OCI-LY7 (cell line): ENCODE measurements at regions not wholly inside any gene's neighbourhood (a gene's known extent, or its start where the extent isn't known, plus 50 kb on each side); places are given as distances from the start of the nearest gene placed in this dataset.

Experiments used
- BruUV-seq: library from RNA; stranded (reverse); fragments of 400-500 nt; replicated peaks from 2 replicates; lab custom pipeline; 2021; lab: Mats Ljungman, UMichigan
- CTCF ChIA-PET: fragments of 300-600 bp; sonication (Branson Sonifier 250); formaldehyde crosslinking; loops from one replicate; lab custom pipeline; 2022; ENCODE audit warnings: antibody characterized with exemption; ENCODE audit not compliant: unreplicated experiment; lab: Charles Lee
- POLR2A ChIA-PET: fragments of 300-600 bp; sonication (Branson Sonifier 250); formaldehyde crosslinking; loops from one replicate; lab custom pipeline; 2022; ENCODE audit warnings: antibody characterized with exemption; lab: Charles Lee
- DNase-seq: peaks from one replicate; pipeline ENCODE4 v3.0.0-alpha.2; 2015; ENCODE audit warnings: low spot score
- H2AFZ ChIP-seq: fragments of 200-600 bp; sonication (generic), shearing (Covaris generic); 2 replicates; pipeline ENCODE4 v1.6.1; 2014; ENCODE audit warnings: mild to moderate bottlenecking, antibody characterized with exemption, low read length, moderate library complexity
- H3K27ac ChIP-seq: fragments of 200-600 bp; sonication (generic); 2 replicates; pipeline ENCODE4 v1.5.1; 2014; ENCODE audit warnings: mixed run types, low read depth, mild to moderate bottlenecking, moderate library complexity, low read length, inconsistent platforms; ENCODE audit not compliant: poor library complexity, severe bottlenecking
- H3K36me3 ChIP-seq: fragments of 200-600 bp; sonication (generic); 2 replicates; pipeline ENCODE4 v1.6.1; 2014; ENCODE audit warnings: mild to moderate bottlenecking, antibody characterized with exemption, low read length, moderate library complexity, mixed read lengths; ENCODE audit not compliant: insufficient read depth
- H3K4me1 ChIP-seq: fragments of 200-600 bp; sonication (generic); 2 replicates; pipeline ENCODE4 v1.5.1; 2014; ENCODE audit warnings: mild to moderate bottlenecking, low read length; ENCODE audit not compliant: insufficient read depth, poor library complexity, severe bottlenecking
- H3K4me2 ChIP-seq: fragments of 200-600 bp; sonication (generic); 2 replicates; pipeline ENCODE4 v1.6.1; 2014; ENCODE audit warnings: mild to moderate bottlenecking, low read length
- H3K4me3 ChIP-seq: fragments of 200-600 bp; sonication (generic); 2 replicates; pipeline ENCODE4 v1.5.1; 2014; ENCODE audit warnings: mild to moderate bottlenecking, low read depth, low read length; ENCODE audit not compliant: poor library complexity, severe bottlenecking
- H3K79me2 ChIP-seq: fragments of 200-600 bp; sonication (generic); 2 replicates; pipeline ENCODE4 v1.6.1; 2016; ENCODE audit warnings: low read depth, mild to moderate bottlenecking, low read length, moderate library complexity, mixed read lengths; ENCODE audit not compliant: insufficient read depth
- H3K9me2 ChIP-seq: fragments of 200-600 bp; sonication (generic); 2 replicates; pipeline ENCODE4 v1.6.1; 2016; ENCODE audit warnings: mild to moderate bottlenecking, low read length, mixed read lengths; ENCODE audit not compliant: insufficient read depth
- H3K9me3 ChIP-seq: fragments of 200-600 bp; sonication (generic); 2 replicates; pipeline ENCODE4 v1.6.1; 2014; ENCODE audit warnings: mild to moderate bottlenecking, mixed run types, low read length, mixed read lengths
- H4K20me1 ChIP-seq: fragments of 200-600 bp; sonication (generic); 2 replicates; pipeline ENCODE4 v1.6.1; 2014; ENCODE audit warnings: mild to moderate bottlenecking, antibody characterized with exemption, low read length, moderate library complexity, mixed read lengths; ENCODE audit not compliant: insufficient read depth
- CTCF ChIP-seq: fragments of 200-600 bp; sonication (generic); conservative IDR thresholded peaks from 2 replicates; pipeline ENCODE4 v1.5.1; 2014; ENCODE audit warnings: mild to moderate bottlenecking, antibody characterized with exemption, low read length, moderate library complexity, mixed read lengths
- EZH2phosphoT487 ChIP-seq: fragments of 200-600 bp; sonication (generic); IDR thresholded peaks from 2 replicates; pipeline ENCODE4 v1.6.1; 2018; ENCODE audit warnings: low read depth, borderline replicate concordance, mild to moderate bottlenecking, mixed run types, antibody characterized with exemption, low read length, moderate library complexity, mixed read lengths
- intact Hi-C: fragments of 100-400 bp; cut with micrococcal nuclease; formaldehyde crosslinking; loops from one replicate; pipeline ENCODE4 v1.10.0; 2022; ENCODE audit not compliant: unreplicated experiment

GRCh38 chr3:72328755-72329277 is 519.4 kb downstream of the SHQ1 start:
- no peaks in the 10 kb centered on the region for H3K4me1 ChIP-seq
- no peaks in the 10 kb centered on the region for H3K36me3 ChIP-seq
- no peaks in the 10 kb centered on the region for H3K9me3 ChIP-seq
- no peaks in the 10 kb centered on the region for H3K79me2 ChIP-seq
- DNase-seq, result no peak
- no peaks in the 10 kb centered on the region for H4K20me1 ChIP-seq
- BruUV-seq, result no TSS peak
- intact Hi-C loops, result no loop called here
- CTCF ChIA-PET, result no interaction called here
- H3K4me2 ChIP-seq, result no peak overlapping the region
- no peak overlapping the region for H3K27ac ChIP-seq
- H2AFZ ChIP-seq, result no peak overlapping the region
- no peak overlapping the region for H3K4me3 ChIP-seq
- POLR2A ChIA-PET, result interaction anchor here (0.6 to 1.0 kb wide), 2 partner anchors 83 to 431 kb away, joined by 3 to 5 read pairs; no protein-coding TSS in a partner anchor
- no peaks in the 10 kb centered on the region for H3K9me2 ChIP-seq
- TF ChIP-seq CTCF (no peak), EZH2phosphoT487 (no peak)

GRCh38 chr3:72327008-72327407 is 521.2 kb downstream of the SHQ1 start:
- POLR2A ChIA-PET, result no interaction called here
- no peaks in the 10 kb centered on the region for H3K79me2 ChIP-seq
- H3K4me1 ChIP-seq, result no peaks in the 10 kb centered on the region
- no peak overlapping the region for H3K4me3 ChIP-seq
- TF ChIP-seq EZH2phosphoT487, result no peak
- no peak for TF ChIP-seq CTCF
- no peak overlapping the region for H3K27ac ChIP-seq
- H4K20me1 ChIP-seq, result no peaks in the 10 kb centered on the region
- no TSS peak for BruUV-seq
- CTCF ChIA-PET, result no interaction called here
- no peaks in the 10 kb centered on the region for H3K9me3 ChIP-seq
- H3K9me2 ChIP-seq, result no peaks in the 10 kb centered on the region
- intact Hi-C loops, result no loop called here
- H2AFZ ChIP-seq, result no peak overlapping the region
- DNase-seq, result no peak
- H3K4me2 ChIP-seq, result no peak overlapping the region
- no peaks in the 10 kb centered on the region for H3K36me3 ChIP-seq

- H3K27ac ChIP-seq, result no peak overlapping the region
- no peaks in the 10 kb centered on the region for H4K20me1 ChIP-seq
- H3K9me2 ChIP-seq, result no peaks in the 10 kb centered on the region
- H3K4me3 ChIP-seq, result no peak overlapping the region
- ChIA-PET POLR2A (no interaction called here), CTCF (no interaction called here)
- no peaks in the 10 kb centered on the region for H3K9me3 ChIP-seq
- DNase-seq, result no peak
- H2AFZ ChIP-seq, result no peak overlapping the region
- H3K4me1 ChIP-seq, result no peaks in the 10 kb centered on the region
- H3K79me2 ChIP-seq, result no peaks in the 10 kb centered on the region
- H3K4me2 ChIP-seq, result no peak overlapping the region
- no peaks in the 10 kb centered on the region for H3K36me3 ChIP-seq
- intact Hi-C loops, result no loop called here
- TF ChIP-seq CTCF (no peak), EZH2phosphoT487 (no peak)
- BruUV-seq, result no TSS peak
These were observed 523.9 kb downstream of the SHQ1 start for GRCh38 chr3:72324253-72324811.
